Activated naive CD8-positive, alpha-beta T cell treated with anti-CD3 and anti-CD28 coated beads for 36 hours (primary cell): ENCODE measurements at regions not wholly inside any gene's neighbourhood (a gene's known extent, or its start where the extent isn't known, plus 50 kb on each side); places are given as distances from the start of the nearest gene placed in this dataset.
A peak's percentile ranks its signal among the peaks of the same experiment; 100 is the strongest.
"Not testable (repeated sequence)": the region's sequence is repeated elsewhere in the genome, so short reads cannot be mapped to it uniquely, and the experiment has no call there.

Experiments used
- DNase-seq: peaks from one replicate; pipeline ENCODE4 v3.0.0; 2021
- H3K27ac Mint-ChIP-seq: one replicate; pipeline ENCODE4 v1.8.0; 2022; ENCODE audit warnings: mild to moderate bottlenecking, moderate library complexity, mixed read lengths
- H3K27me3 Mint-ChIP-seq: one replicate; pipeline ENCODE4 v1.8.0; 2022; ENCODE audit warnings: mild to moderate bottlenecking, mixed read lengths
- H3K36me3 Mint-ChIP-seq: one replicate; pipeline ENCODE4 v1.8.0; 2021; ENCODE audit warnings: mild to moderate bottlenecking, mixed read lengths
- H3K4me1 Mint-ChIP-seq: one replicate; pipeline ENCODE4 v1.8.0; 2021; ENCODE audit warnings: mixed read lengths
- H3K4me3 Mint-ChIP-seq: one replicate; pipeline ENCODE4 v1.8.0; 2022; ENCODE audit warnings: mild to moderate bottlenecking, moderate library complexity, mixed read lengths
- H3K9me3 Mint-ChIP-seq: one replicate; pipeline ENCODE4 v1.8.0; 2022; ENCODE audit warnings: mixed read lengths

- no peaks in the 10 kb centered on the region for H3K27me3 Mint-ChIP-seq
- H3K9me3 Mint-ChIP-seq, result no peaks in the 10 kb centered on the region
- H3K4me1 Mint-ChIP-seq, result peaks cover 20% of the 10 kb centered on the region
- peaks cover 88% of the 10 kb centered on the region for H3K36me3 Mint-ChIP-seq
- DNase-seq, result no peak
- H3K4me3 Mint-ChIP-seq, result peak overlapping the region; percentile 90
- H3K27ac Mint-ChIP-seq, result peak overlapping the region; percentile 99
Observed at GRCh38 chr14:22500525-22500924, 88.5 kb downstream of the DAD1 start.

GRCh38 chr14:22497671-22498093, 91.3 kb downstream of the DAD1 start:
- Mint-ChIP-seq H3K4me3 (peak overlapping the region; percentile 90), H3K27me3 (no peaks in the 10 kb centered on the region), H3K4me1 (peaks cover 11% of the 10 kb centered on the region), H3K27ac (peak overlapping the region; percentile 99), H3K36me3 (peaks cover 93% of the 10 kb centered on the region), H3K9me3 (no peaks in the 10 kb centered on the region)
- DNase-seq, result no peak

- Mint-ChIP-seq H3K9me3 (no peaks in the 10 kb centered on the region), H3K4me3 (peak overlapping the region; percentile 90), H3K27ac (peak overlapping the region; percentile 99), H3K36me3 (peaks cover 91% of the 10 kb centered on the region), H3K27me3 (no peaks in the 10 kb centered on the region), H3K4me1 (peaks cover 11% of the 10 kb centered on the region)
- no peak for DNase-seq
Observed at GRCh38 chr14:22497144-22497423, 91.9 kb downstream of the DAD1 start.

- Mint-ChIP-seq H3K36me3 (peaks cover 89% of the 10 kb centered on the region), H3K27me3 (no peaks in the 10 kb centered on the region), H3K4me3 (peak overlapping the region; percentile 90), H3K27ac (peak overlapping the region; percentile 99), H3K4me1 (peaks cover 12% of the 10 kb centered on the region), H3K9me3 (no peaks in the 10 kb centered on the region)
- no peak for DNase-seq
Observed at GRCh38 chr14:22494486-22495135, 94.4 kb downstream of the DAD1 start.

GRCh38 chr14:22493753-22494152, 95.3 kb downstream of the DAD1 start:
- no peak for DNase-seq
- Mint-ChIP-seq H3K4me3 (peak overlapping the region; percentile 90), H3K27me3 (no peaks in the 10 kb centered on the region), H3K27ac (peak overlapping the region; percentile 99), H3K9me3 (no peaks in the 10 kb centered on the region), H3K4me1 (peaks cover 11% of the 10 kb centered on the region), H3K36me3 (peaks cover 84% of the 10 kb centered on the region)

GRCh38 chr14:22492622-22493542, 96.1 kb downstream of the DAD1 start:
- peaks cover 11% of the 10 kb centered on the region for H3K4me1 Mint-ChIP-seq
- peak overlapping the region; percentile 99 for H3K27ac Mint-ChIP-seq
- no peak for DNase-seq
- no peaks in the 10 kb centered on the region for H3K27me3 Mint-ChIP-seq
- H3K4me3 Mint-ChIP-seq, result peak overlapping the region; percentile 90
- peaks cover 81% of the 10 kb centered on the region for H3K36me3 Mint-ChIP-seq
- no peaks in the 10 kb centered on the region for H3K9me3 Mint-ChIP-seq

GRCh38 chr14:22491683-22492621, 97.1 kb downstream of the DAD1 start:
- peak overlapping the region; percentile 99 for H3K27ac Mint-ChIP-seq
- H3K4me1 Mint-ChIP-seq, result peaks cover 8% of the 10 kb centered on the region
- peaks cover 75% of the 10 kb centered on the region for H3K36me3 Mint-ChIP-seq
- H3K27me3 Mint-ChIP-seq, result no peaks in the 10 kb centered on the region
- no peak for DNase-seq
- no peaks in the 10 kb centered on the region for H3K9me3 Mint-ChIP-seq
- H3K4me3 Mint-ChIP-seq, result peak overlapping the region; percentile 90

- Mint-ChIP-seq H3K27ac (peak overlapping the region; percentile 99), H3K36me3 (peaks cover 69% of the 10 kb centered on the region), H3K4me3 (peak overlapping the region; percentile 86)
- DNase-seq, H3K9me3 Mint-ChIP-seq, H3K27me3 Mint-ChIP-seq, H3K4me1 Mint-ChIP-seq: not testable (repeated sequence)
Observed at GRCh38 chr14:22491053-22491452, 98.0 kb downstream of the DAD1 start.

- Mint-ChIP-seq H3K4me3 (peak overlapping the region; percentile 86), H3K4me1 (peaks cover 8% of the 10 kb centered on the region), H3K27ac (peak overlapping the region; percentile 99), H3K36me3 (peaks cover 66% of the 10 kb centered on the region), H3K27me3 (no peaks in the 10 kb centered on the region), H3K9me3 (no peaks in the 10 kb centered on the region)
- no peak for DNase-seq
Observed at GRCh38 chr14:22489957-22490950, 98.8 kb downstream of the DAD1 start.

- Mint-ChIP-seq H3K4me1 (peaks cover 8% of the 10 kb centered on the region), H3K27ac (peak overlapping the region; percentile 99), H3K27me3 (no peaks in the 10 kb centered on the region), H3K4me3 (peak overlapping the region; percentile 86), H3K36me3 (peaks cover 57% of the 10 kb centered on the region), H3K9me3 (no peaks in the 10 kb centered on the region)
- no peak for DNase-seq
Observed at GRCh38 chr14:22489244-22489545, 99.8 kb downstream of the DAD1 start.

GRCh38 chr14:22488522-22489243, 100.3 kb downstream of the DAD1 start:
- Mint-ChIP-seq H3K4me3 (peak overlapping the region; percentile 86), H3K9me3 (no peaks in the 10 kb centered on the region), H3K36me3 (peaks cover 53% of the 10 kb centered on the region), H3K4me1 (peaks cover 8% of the 10 kb centered on the region), H3K27me3 (no peaks in the 10 kb centered on the region), H3K27ac (peak overlapping the region; percentile 99)
- DNase-seq, result no peak

- Mint-ChIP-seq H3K9me3 (no peaks in the 10 kb centered on the region), H3K4me1 (peaks cover 8% of the 10 kb centered on the region), H3K27me3 (no peaks in the 10 kb centered on the region), H3K27ac (peak overlapping the region; percentile 91), H3K4me3 (peak overlapping the region; percentile 86), H3K36me3 (peaks cover 46% of the 10 kb centered on the region)
- DNase-seq, result no peak
Observed at GRCh38 chr14:22487941-22488340, 101.1 kb downstream of the DAD1 start.

GRCh38 chr14:22487401-22487800, 101.6 kb downstream of the DAD1 start:
- Mint-ChIP-seq H3K9me3 (no peaks in the 10 kb centered on the region), H3K4me1 (peaks cover 8% of the 10 kb centered on the region), H3K4me3 (peak overlapping the region; percentile 86), H3K36me3 (peaks cover 43% of the 10 kb centered on the region), H3K27me3 (no peaks in the 10 kb centered on the region), H3K27ac (peak overlapping the region; percentile 91)
- DNase-seq, result no peak
